GM18517 (cell line): ENCODE measurements at regions not wholly inside any gene's neighbourhood (a gene's known extent, or its start where the extent isn't known, plus 50 kb on each side); places are given as distances from the start of the nearest gene placed in this dataset.
"Not testable (repeated sequence)": the region's sequence is repeated elsewhere in the genome, so short reads cannot be mapped to it uniquely, and the experiment has no call there.

Experiments
- ATAC-seq: cut with Tn5 transposase; IDR thresholded peaks from one replicate; pipeline ENCODE4 v1.9.1; 2021; ENCODE audit warnings: mild to moderate bottlenecking, moderate library complexity; ENCODE audit not compliant: unreplicated experiment

GRCh38 chr13:70568571-70568970 lies 460.3 kb upstream of the KLHL1 start:
- peak; percentile 68 for ATAC-seq

- no peak for ATAC-seq
These were observed 436.5 kb upstream of the KLHL1 start for GRCh38 chr13:70544706-70545105.

GRCh38 chr13:70541451-70541850 lies 433.2 kb upstream of the KLHL1 start:
- ATAC-seq = no peak

- ATAC-seq = no peak
These were observed 426.2 kb upstream of the KLHL1 start for GRCh38 chr13:70534466-70534865.

GRCh38 chr13:70529652-70530051 lies 421.4 kb upstream of the KLHL1 start:
- ATAC-seq = no peak

GRCh38 chr13:70527599-70527998 lies 419.3 kb upstream of the KLHL1 start:
- ATAC-seq = no peak

- ATAC-seq = no peak
These were observed 415.4 kb upstream of the KLHL1 start for GRCh38 chr13:70523622-70524021.

- ATAC-seq = no peak
These were observed 412.2 kb upstream of the KLHL1 start for GRCh38 chr13:70520275-70521036.

GRCh38 chr13:70518081-70518480 lies 409.8 kb upstream of the KLHL1 start:
- ATAC-seq = no peak

GRCh38 chr13:70516226-70516625 lies 408.0 kb upstream of the KLHL1 start:
- no peak for ATAC-seq

- ATAC-seq = not testable (repeated sequence)
These were observed 403.7 kb upstream of the KLHL1 start for GRCh38 chr13:70511861-70512417.

- ATAC-seq = no peak
These were observed 397.6 kb upstream of the KLHL1 start for GRCh38 chr13:70505809-70506208.

GRCh38 chr13:70502944-70503343 lies 394.7 kb upstream of the KLHL1 start:
- ATAC-seq = no peak

- ATAC-seq = no peak
These were observed 382.2 kb upstream of the KLHL1 start for GRCh38 chr13:70490320-70490935.

GRCh38 chr13:70484931-70485330 lies 376.7 kb upstream of the KLHL1 start:
- ATAC-seq = no peak

- ATAC-seq = no peak
These were observed 375.5 kb upstream of the KLHL1 start for GRCh38 chr13:70483599-70484276.

- ATAC-seq = no peak
These were observed 365.7 kb upstream of the KLHL1 start for GRCh38 chr13:70473907-70474306.

GRCh38 chr13:70469077-70469476 lies 360.8 kb upstream of the KLHL1 start:
- no peak for ATAC-seq

GRCh38 chr13:70457474-70457873 lies 349.2 kb upstream of the KLHL1 start:
- no peak for ATAC-seq

- no peak for ATAC-seq
These were observed 340.6 kb upstream of the KLHL1 start for GRCh38 chr13:70448820-70449219.

GRCh38 chr13:70432276-70432805 lies 324.1 kb upstream of the KLHL1 start:
- ATAC-seq = no peak
